GM21737 (cell line): ENCODE measurements at regions not wholly inside any gene's neighbourhood (a gene's known extent, or its start where the extent isn't known, plus 50 kb on each side); places are given as distances from the start of the nearest gene placed in this dataset.

Source experiments
- ATAC-seq: cut with Tn5 transposase; IDR thresholded peaks from one replicate; pipeline ENCODE4 v1.9.1; 2021; ENCODE audit warnings: mild to moderate bottlenecking, moderate library complexity; ENCODE audit not compliant: unreplicated experiment

DNA sequence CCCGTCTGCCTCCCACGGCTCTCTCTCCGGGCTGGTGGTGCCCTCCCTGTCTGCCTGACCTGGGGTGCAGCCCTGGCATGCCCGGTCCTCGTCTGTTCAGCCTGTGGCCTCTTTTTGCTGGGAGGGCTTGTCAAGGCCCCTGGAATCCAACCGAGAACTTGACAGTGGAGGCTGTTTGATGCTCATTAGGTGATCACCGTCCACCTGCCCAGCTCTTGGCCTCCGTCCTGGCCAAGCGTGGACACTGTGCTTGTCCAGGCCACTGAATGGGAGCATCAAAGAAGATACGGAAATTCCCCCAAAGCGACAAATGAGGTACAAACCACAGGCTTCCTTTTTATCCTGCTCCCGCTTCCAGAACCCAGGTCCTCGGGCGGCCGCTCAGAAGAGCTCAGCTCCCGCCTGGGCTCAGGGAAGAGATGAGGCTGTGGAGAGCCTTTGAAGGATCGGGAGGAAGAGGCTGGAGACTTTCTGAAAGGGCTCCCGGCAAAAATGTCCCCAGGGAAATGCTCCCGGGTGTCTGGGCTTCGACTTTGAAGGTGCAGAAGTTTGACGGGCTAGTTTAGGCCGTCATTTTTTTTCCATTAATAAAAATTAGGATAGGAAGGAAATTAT, 1273.9 kb downstream of the BRD1 start:
- ATAC-seq, result no peak

GRCh38 chr22:48553119-48553518, 1274.6 kb downstream of the BRD1 start:
- no peak for ATAC-seq

DNA sequence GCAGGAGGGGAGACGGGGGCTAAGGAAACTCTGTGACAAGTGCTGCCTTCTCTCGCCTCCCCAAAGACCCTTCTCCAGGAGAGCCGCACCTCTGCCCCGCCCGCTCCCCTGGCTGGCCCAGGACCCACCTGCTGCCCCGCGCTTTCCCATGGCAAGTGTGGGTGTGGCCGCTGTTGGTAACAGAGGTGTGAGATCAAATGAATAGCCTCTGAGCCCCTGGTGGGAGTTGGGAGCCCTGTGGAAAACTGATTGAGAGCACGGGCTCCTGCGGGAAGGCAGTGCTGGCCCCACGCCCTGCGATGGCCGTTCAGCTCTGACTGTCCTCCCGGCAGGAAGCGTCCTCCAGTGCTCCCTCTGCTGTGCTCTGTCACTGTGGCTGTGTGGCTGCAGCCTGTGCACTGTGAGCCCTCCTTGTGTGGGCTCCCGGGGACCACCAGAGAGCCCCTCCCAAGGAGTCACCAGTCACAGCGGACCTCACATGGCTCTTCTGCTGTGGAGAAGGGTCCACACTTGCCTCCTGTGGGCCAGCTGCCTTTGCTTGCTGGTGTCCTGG, 1275.9 kb downstream of the BRD1 start:
- ATAC-seq, result no peak

GRCh38 chr22:48551061-48551460, 1276.6 kb downstream of the BRD1 start:
- ATAC-seq, result no peak

DNA sequence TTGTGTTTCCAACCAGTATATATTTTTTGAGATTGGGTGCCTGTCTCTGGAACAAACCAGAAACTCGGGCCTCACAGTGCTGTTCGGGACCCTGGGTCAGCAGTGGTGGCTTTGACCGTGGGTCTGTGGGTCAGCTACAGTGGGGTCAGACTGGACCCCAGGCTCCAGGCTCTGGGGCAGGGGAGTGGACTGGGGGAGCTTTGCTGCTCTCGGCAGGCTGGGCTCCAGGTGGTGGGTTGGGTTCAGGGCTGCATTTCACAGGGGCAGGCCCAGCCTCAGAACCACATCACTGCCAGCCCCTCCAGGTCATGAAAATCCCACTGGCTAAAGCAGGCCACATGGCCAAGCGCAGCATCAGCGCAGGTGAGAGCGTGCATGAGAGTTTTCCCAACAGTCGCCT, 1279.3 kb downstream of the BRD1 start:
- no peak for ATAC-seq

DNA sequence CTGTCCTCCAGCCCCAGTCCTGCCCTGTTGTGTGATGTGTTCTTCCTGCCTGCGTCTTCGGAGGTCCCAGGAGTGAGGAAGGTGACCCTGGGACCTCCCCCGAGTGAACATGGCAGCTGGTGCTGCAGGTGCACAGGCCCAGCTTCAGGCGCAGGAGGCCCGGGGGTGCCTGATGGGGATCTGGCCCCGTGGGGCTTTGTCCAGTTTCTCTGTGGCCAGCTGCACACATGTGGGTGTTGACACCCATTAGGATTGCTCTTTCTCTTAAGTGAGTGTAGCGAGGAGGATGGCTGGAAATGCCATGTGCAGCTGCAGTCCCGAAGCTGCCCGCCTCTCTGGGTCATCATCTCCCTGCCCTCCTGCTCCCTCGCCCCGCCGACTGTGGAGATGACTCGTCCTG, 1279.7 kb downstream of the BRD1 start:
- ATAC-seq, result no peak

- ATAC-seq, result no peak
Observed at GRCh38 chr22:48546653-48547424, 1280.8 kb downstream of the BRD1 start.

- ATAC-seq, result no peak
Observed at GRCh38 chr22:48545987-48546386, 1281.7 kb downstream of the BRD1 start.

DNA sequence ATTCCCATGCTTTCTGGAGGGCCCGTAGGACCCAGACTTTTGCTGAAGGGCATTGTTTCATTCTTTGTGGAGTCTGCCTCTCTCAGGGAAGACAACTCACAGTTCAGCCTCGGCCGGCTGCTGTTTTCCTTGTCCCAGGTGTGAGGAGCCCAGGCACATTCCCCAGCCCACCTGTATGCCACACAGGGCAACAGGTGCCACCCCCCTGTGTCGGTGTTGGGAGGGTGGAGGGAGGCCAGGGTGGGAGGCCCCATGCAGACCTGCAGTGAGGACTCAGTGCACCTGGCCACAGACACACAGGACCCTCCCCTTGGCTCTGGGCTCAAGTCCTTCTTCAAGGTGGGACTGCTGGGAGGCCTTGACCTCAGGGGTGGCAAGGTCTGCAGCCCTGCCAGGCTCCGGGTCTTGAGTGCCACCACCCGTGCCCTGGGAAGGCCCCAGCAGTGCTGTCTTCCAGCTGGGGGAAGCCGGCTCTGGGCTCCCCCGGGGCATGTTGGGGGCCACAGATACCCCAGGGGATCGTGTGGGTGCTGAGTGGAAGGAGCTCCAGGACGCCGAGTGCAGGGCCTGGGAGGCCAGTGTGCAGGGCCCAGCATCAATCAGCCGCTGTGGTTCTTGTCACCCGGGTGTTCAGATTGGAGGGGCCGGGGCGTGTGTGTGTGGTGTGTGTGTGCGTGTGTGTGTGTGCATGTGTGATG, 1286.1 kb downstream of the BRD1 start:
- no peak for ATAC-seq

GRCh38 chr22:48539261-48539660, 1288.4 kb downstream of the BRD1 start:
- no peak for ATAC-seq

DNA sequence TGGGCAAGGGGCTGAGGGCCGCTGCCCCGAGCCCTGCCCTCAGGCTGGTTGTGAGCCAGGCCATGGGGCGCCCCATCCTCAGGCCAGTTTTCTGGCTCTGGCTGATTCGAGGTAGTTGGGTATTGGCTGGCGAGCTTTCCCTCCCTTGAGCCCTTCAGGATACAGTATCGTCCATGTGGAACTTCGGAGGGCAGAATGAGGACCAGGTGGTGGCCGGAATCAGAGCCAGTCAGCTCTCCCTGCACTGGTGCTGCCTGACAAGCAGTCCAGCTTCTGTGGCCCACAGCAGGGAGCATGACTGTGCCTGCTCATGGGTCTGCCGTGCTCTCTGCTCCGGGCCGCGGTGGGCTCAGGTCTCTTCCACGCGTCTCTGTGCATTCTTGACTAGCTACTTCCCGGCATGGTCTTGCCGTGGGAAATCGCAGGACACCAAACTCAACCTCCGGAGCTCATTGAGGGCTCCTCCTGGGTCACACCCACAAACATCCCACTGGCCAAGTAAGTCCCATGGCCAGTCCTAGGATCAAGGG, 1289.3 kb downstream of the BRD1 start:
- ATAC-seq, result no peak

GRCh38 chr22:48537343-48537680, 1290.4 kb downstream of the BRD1 start:
- ATAC-seq, result no peak

DNA sequence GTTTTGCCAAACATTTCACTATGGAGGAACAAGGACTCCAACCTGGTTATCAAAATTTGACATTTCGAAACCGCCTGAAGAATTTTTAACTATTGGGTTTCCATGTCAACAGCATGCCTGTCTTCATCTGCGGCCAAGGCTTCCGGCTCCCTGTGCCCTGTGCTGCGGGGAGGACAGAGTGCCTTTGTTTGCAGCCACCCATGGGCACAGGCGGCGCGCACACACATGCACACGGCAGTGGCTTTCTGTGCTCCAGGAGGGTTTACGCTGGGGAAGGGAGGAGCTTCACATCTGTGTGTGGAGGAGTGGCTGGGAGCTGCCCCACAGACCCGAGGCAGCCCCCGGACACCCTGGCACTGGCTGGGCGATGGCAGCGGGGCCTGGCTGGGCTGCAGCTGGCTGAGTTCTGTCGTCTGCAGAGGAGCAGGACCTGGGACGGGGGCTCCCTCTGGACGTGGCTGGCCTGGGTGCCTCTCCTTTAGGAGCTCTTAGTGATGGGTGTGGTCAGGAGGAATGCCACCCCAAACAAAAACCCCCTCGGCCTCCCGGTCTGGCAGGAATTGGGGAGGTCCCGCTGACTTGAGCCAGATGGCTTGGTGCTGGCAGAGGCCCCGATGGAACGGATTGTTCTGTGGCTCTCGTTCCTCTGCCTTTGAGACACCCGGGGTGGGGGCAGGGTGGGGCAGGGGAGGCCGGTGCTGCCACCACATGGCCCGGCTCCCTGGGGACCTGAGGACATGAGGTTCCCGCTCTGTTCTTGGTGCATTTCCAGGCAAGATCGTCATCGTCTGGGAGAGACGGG, 1290.9 kb downstream of the BRD1 start:
- no peak for ATAC-seq

DNA sequence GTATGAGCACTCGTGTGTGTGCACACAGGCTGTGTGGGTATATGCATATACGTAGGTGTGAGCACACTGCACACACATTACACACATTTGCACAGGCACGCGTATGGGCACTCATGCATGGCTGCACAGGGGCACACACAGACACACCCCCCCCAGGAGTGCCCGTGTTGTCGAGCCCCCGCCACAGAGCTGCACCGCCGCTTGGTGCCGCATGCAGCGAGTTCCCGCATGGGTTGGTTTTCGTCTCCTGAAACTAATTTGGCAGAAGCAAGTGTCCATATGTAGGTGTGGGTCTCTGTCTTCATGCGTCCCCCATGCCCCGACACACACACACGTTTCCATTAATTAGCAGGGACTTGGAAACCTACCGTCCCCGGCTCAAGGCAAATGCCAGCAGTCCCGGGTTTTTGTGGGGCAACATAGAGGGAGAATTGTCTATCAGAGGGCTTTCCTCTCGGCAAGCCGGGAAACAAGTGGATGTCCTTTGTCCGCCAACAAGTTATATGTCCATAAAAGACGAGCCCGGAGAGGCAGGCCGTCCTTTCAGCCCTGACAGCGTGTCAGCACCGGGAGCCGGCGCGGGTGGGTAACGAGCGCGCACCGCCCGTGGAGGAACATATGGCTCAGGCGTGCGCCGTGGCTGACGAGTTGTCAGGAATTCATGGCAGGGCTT, 1291.7 kb downstream of the BRD1 start:
- no peak for ATAC-seq

GRCh38 chr22:48534395-48534958, 1293.2 kb downstream of the BRD1 start:
- ATAC-seq, result no peak

DNA sequence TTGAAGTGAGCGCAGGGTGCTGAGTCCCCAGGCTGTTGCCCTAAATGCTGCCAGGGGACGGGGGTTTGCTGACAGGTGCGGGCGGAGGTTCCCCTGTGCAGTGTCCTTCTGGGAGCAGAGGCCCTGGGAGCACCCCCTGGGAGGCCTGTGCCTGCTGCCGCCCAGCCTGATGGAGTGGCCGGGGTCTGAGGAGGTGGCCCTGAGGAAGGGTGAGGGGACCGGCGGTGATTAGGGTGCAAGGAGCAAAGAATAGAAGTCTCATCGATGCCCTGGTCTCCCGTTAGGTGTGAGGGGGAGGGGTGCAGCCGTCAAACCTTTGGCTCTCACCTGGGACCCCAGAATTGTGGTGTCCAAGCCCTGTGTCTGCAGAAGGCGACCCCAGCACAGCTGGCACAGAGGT, 1294.7 kb downstream of the BRD1 start:
- no peak for ATAC-seq

DNA sequence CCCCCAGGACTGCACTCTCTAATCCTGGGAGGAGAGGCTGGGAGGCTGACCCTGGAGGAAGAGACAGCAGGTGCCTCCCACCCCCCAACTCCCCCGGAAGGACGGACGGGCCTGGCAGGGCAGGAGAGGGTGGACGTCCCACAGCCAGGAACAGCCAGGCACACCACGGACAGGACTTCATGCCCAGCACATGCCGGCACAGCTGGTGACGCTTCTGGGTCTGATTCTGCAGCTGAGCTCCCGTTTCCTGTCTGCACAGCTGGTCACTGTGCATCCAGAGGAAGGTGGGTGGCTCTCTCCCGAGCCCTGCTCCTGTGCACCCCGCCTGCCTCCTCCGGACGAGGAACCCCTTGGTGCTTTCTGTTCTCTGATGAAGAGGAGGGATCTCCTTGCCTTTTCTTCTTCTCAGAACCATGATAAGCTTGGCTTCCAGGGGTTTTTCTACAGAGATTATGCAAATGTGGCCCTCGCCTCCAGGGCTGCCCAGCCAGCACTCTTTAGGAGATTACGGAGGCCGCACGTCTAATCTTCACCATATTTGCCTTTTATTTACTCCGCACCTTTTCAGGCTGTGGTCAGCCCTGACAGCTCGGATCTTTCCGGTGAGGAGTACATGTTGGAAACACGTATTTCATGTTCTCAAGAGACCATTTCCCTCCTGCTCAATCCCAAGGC, 1295.8 kb downstream of the BRD1 start:
- ATAC-seq, result no peak

DNA sequence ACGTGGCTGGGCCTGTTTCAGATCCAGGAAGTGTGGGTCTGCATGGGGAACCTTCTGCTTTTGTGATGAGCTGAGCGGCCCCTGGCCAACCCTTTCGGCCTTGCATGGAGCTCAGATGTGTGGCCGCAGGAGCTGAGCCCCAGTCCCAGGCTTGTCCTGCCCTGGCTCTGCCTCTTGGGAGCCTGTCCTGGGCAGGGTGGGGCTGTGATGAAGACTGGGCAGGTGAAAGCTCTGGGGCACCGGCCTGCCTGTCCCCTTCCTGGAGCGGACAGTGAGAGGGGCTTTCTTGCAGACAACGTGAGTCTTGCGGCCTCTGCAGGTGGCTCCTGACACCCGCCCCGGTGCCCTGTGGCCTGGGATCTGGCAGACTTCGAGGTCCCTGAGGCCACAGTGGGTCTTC, 1296.6 kb downstream of the BRD1 start:
- ATAC-seq, result no peak

DNA sequence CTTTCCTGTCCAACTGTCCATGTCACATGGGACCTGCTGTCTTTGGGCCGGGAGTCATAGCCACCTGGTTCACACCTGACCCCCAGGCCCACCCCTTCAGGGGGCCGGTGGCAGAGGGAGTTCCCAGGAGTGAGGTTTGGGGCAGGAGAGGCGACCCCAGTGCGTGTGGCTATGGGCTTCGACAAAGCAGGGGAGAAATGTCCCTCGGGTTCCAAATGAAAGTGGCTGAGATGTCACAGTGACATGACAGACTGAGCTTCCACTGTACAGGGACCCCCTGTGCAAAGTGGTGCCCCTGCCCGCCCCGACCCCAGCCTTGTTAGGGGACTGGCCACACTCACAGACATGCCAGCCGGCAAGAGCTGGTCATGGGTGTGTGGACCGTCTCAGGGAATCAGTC, 1297.0 kb downstream of the BRD1 start:
- no peak for ATAC-seq
